Mucosa of rectum (tissue), 2 donors: ENCODE measurements at regions not wholly inside any gene's neighbourhood (a gene's known extent, or its start where the extent isn't known, plus 50 kb on each side); places are given as distances from the start of the nearest gene placed in this dataset.

Source experiments
- H3K27ac ChIP-seq, 2 donors: one replicate each; pipeline ENCODE4 v1.7.0; 2013; ENCODE audit warnings: inconsistent platforms in 2 of 2, low read depth in 2 of 2, low read length in 2 of 2
- H3K27me3 ChIP-seq, 2 donors: one replicate each; pipeline ENCODE4 v1.7.0; 2013; ENCODE audit warnings: low read length in 2 of 2; ENCODE audit not compliant: control insufficient read depth in 2 of 2, insufficient read depth in 2 of 2
- H3K36me3 ChIP-seq, 2 donors: one replicate each; pipeline ENCODE4 v1.7.0; 2013; ENCODE audit warnings: low read length in 2 of 2; ENCODE audit not compliant: control insufficient read depth in 2 of 2, insufficient read depth in 2 of 2
- H3K4me1 ChIP-seq, 2 donors: one replicate each; pipeline ENCODE4 v1.7.0; 2013; ENCODE audit warnings: low read length in 2 of 2, mild to moderate bottlenecking in 1 of 2; ENCODE audit not compliant: control insufficient read depth in 2 of 2, insufficient read depth in 2 of 2
- H3K4me3 ChIP-seq, 2 donors: one replicate each; pipeline ENCODE4 v1.7.0; 2013; ENCODE audit warnings: low read length in 2 of 2
- H3K9ac ChIP-seq, 2 donors: one replicate each; pipeline ENCODE4 v1.7.0; 2013; ENCODE audit warnings: low read length in 2 of 2, low read depth in 1 of 2, mild to moderate bottlenecking in 1 of 2
- H3K9me3 ChIP-seq, 2 donors: one replicate each; pipeline ENCODE4 v1.7.0; 2013; ENCODE audit warnings: low read length in 2 of 2; ENCODE audit not compliant: control insufficient read depth in 2 of 2
- donor health status: healthy.
- donor health status: Normal muscosa, but diverticular disease.

DNA sequence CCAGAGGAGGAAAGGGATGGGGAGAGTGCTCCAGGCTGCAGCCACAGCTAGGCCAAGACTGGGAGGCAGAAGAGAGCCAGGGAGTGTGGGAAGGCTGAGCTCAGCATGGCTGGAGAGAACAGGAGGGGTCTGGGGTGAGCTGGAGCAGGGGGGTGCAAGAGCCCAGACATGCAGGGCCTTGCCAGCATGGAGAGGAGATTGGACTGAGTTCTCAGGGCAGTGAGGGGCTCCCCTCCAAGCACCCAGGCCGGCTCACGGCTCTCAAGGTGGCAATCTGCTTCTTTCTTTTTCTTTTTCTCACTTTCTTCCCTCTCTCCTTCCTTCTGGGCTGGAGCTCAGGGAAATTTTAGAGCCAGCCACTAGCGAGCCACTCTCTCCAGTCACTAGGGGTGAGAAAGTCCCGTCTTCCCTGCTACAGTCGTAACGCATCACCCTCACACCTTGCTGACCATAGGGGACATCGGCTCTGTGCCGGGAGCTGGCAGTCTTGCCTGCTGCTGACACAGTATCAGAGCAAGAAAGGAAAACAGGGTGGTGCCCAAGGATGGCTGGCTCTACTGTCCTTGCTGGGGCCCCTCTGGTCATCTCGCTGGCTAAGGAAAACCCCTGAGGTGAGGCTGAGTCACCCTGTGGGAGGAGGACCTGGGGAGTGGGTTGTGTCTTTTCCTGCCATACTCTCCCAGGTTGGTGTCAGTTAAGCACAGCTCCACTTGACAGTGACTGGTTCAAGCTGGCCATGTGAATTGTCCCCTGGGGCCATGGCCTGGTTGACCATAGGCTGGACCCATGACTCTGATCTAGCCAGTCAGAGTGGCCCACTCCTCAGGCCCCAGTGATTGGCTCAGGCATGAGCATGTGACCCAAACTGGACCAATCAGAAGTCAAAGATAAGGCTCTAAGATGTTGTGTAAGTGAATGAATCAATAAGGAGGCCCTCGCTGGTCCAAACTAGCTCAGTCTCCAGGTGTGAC is 135.1 kb upstream of the PMEPA1 start:
- Histone ChIP-seq H3K9ac (no peak overlapping the region), H3K27ac (no peak overlapping the region), H3K9me3 (no peaks in the 10 kb centered on the region), H3K4me1 (no peaks in the 10 kb centered on the region), H3K4me3 (no peak overlapping the region), H3K27me3 (peaks cover 0 to 2% of the 10 kb centered on the region in 2 donors), H3K36me3 (no peaks in the 10 kb centered on the region)

DNA sequence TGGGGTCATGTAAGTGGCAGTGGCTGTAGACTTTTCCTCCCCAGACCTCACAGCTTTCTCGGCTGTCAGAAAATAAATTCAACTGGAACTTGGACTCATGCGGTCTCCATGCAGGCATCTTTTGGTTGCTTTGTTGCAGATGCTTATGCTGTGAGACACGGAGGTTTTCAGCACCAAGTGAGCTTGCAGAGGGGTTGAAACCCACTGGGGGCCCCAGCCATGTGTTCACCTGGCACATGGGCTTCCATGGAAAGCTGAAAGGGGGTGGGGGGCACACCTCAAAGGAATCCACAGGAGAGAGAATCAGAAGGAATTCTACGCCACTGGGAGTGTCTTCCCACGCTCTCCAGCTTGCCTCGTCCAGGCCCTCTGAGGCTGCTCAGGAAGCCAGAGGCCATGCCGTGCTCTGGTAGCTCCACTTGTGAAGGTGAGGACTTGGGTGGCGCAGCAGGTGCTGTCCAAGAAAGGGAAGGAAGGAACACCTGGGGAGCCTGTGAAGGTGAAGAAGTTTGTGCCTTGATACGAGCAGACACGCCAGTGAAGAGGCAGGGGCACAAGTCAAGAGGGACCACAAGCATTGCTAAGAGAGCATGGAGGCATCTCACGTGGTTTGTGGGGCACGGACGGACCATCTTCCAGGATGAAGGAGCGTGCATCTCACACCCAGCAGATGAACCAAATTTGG is 134.3 kb upstream of the PMEPA1 start:
- no peak overlapping the region for H3K27ac ChIP-seq
- no peak overlapping the region for H3K4me3 ChIP-seq
- no peaks in the 10 kb centered on the region for H3K4me1 ChIP-seq
- no peak overlapping the region for H3K9ac ChIP-seq
- no peaks in the 10 kb centered on the region for H3K36me3 ChIP-seq
- H3K9me3 ChIP-seq: no peaks in the 10 kb centered on the region
- H3K27me3 ChIP-seq: no peaks in the 10 kb centered on the region

DNA sequence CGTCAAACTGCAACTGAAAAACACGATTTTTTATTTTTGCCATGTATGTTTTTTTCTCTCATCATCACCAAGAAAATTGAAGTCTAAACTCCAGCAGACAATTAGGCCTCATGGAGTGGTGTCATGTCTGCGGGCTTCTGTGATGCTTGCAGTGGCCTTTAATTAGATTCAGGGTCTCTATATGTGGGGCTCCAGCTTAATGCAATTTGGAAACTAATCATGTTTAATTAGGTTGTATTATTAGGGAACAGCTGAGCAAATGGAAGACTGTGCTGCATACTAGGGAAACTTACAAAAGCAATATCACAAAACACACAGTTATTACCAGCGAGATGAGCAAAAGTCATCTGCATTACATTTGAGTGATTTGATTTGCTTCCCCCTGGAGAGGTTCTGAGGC is 132.9 kb upstream of the PMEPA1 start:
- H3K4me3 ChIP-seq: no peak overlapping the region
- H3K36me3 ChIP-seq: no peaks in the 10 kb centered on the region
- H3K4me1 ChIP-seq: no peaks in the 10 kb centered on the region
- H3K27me3 ChIP-seq: no peaks in the 10 kb centered on the region
- no peak overlapping the region for H3K9ac ChIP-seq
- no peaks in the 10 kb centered on the region for H3K9me3 ChIP-seq
- no peak overlapping the region for H3K27ac ChIP-seq

DNA sequence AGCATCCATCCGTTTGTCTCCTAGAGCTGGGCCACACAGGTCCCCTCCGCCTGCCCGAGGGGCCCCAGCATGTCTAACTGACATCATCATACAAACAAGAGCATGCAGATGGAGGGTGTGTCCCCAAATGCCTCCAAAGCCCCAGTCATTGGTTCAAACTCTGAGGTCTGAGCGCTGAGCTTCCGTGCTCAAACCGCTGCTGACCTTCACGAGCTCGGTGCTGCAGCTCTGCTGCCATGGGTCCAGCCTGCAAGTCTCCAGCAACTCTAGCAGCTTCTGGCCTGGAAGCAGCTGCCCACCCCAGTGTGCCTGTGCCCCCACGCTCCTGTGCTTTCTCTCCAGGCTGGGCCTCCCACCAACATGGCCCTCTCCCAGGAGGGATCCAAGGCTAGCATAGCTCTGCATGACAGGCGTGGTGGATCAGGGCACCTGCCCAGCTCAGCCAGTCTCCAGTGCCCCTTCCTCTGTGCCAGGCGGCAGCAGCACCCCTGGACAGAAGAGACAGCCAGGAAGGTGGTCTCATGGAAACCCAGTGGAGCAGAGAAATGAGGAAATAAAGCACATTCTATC is 131.6 kb upstream of the PMEPA1 start:
- Histone ChIP-seq H3K4me1 (no peaks in the 10 kb centered on the region), H3K27ac (no peak overlapping the region), H3K4me3 (no peak overlapping the region), H3K27me3 (no peaks in the 10 kb centered on the region), H3K36me3 (no peaks in the 10 kb centered on the region), H3K9ac (no peak overlapping the region), H3K9me3 (no peaks in the 10 kb centered on the region)

DNA sequence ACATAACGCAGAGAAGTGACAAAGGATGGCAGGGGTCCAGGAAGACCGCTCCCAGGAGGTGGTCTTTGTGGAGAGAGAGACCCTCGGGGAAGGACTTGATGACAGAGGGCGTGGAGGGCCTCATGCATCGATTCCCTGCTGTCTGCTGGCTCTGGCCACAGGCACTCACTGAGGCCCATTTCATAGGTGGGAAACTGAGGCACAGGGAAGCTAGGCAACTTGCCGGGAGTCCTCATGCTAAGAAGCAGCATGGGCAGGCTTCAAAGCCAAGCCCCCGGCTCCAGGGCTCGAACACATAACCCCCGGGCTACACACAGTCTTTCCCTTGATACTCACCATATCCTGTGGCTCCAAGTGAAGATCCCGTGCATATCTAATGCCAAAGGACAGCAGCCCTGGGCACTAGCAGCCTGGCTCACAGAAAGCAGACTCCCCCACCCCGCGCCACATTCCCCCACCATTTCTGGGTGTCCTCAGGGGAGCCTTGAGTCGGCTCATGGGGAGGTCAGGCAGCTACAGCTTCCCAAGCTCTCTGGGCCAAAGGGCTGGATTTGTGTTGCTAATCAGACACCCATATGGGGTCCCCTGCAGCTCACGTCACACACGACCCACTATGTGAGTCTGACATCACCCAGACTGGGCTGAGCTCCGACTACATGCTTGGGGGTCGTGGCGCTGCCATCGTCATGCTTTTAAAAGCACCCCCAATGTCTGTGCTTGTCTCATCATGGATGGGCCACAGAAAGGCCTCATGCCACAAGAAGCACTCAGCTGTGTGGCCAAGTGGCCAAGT is 130.9 kb upstream of the PMEPA1 start:
- Histone ChIP-seq H3K4me1 (no peaks in the 10 kb centered on the region), H3K9ac (no peak overlapping the region), H3K4me3 (no peak overlapping the region), H3K27me3 (no peaks in the 10 kb centered on the region), H3K27ac (no peak overlapping the region), H3K9me3 (no peaks in the 10 kb centered on the region), H3K36me3 (no peaks in the 10 kb centered on the region)

DNA sequence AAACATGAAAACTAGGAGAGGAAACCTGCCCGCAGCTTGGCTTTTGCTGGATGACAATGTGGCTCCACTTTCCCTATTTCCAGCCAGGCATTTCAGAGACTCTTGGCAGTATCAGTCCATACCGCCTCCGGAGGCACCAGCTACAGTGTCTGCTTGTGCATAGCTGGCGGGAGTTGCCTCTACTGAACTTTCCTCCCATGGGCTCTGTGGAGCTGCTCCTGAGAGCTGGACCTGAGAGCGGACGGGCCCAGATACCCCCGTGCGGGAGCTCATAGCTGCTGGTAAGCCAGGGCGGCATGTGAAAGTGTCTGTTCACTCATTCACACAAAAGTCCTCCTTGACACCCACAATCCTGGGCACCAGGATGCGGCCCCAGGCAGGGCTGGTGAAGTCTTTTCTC is 130.3 kb upstream of the PMEPA1 start:
- H3K27ac ChIP-seq: no peak overlapping the region
- H3K4me1 ChIP-seq: no peaks in the 10 kb centered on the region
- no peaks in the 10 kb centered on the region for H3K27me3 ChIP-seq
- no peak overlapping the region for H3K4me3 ChIP-seq
- H3K9me3 ChIP-seq: no peaks in the 10 kb centered on the region
- H3K9ac ChIP-seq: no peak overlapping the region
- H3K36me3 ChIP-seq: no peaks in the 10 kb centered on the region

DNA sequence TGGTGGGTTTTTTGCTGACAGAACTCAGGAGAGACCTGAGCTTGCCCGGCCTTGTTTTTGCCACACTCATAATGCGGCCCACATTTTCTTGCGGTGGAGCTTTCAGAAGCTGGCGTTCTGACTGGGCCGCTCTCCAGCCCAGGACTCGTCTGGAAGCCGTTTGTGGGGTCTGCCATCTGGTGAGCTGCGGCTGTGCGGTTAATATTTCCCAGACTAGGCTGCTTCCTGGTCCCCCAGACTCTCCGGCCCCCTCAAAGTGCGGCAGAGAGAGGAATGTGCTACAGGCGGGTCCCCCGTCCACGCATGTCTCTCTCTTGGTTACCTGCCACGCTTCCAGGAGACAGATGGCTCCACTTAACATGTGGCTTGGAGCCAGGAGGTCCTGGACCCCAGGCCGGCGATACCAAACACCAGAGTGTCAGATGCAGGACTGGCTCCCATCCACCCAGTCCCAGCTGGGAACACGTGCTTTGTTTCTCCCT is 128.9 kb upstream of the PMEPA1 start:
- Histone ChIP-seq H3K4me3 (no peak overlapping the region), H3K9me3 (no peaks in the 10 kb centered on the region), H3K9ac (no peak overlapping the region), H3K27ac (no peak overlapping the region), H3K36me3 (no peaks in the 10 kb centered on the region), H3K4me1 (no peaks in the 10 kb centered on the region), H3K27me3 (no peaks in the 10 kb centered on the region)

DNA sequence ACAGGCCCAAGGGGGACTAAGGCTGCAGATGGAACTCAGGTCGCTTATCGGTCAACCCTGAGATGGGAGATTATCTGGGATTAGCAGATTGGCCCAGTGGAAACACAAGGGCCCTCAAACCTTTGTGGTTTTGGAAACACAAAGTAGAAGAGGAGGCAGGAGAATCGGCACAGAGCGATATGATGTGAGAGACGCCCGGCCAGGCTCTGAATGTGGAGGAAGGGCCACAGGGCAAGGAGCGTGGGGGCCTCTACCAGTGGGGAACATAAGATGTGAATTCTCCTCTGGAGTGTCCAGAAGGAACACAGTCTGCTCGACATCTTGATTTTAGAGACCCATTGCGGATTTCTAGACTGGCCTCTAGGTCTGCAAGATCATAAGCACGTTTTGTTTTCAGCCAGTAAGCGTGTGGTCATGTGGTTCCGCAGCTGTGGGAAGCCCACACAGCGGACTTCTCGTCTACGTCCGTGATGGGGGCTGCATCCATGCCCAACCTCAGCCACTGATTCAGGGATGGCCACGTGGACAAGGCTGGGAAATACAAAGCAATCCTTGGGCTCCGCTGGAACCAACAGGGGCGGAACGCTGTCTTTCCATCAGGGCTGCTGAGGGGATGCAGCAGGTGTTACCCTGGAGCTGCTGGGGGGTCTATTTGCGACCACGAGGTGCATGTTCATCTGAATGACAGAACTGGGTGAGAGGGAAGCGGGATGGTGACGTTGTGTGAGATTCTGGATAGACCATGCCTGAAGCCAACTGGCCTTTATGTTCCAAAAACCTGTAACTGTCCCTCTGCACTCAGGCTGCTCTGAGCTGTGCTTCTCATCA is 127.6 kb upstream of the PMEPA1 start:
- H3K27ac ChIP-seq: no peak overlapping the region
- H3K27me3 ChIP-seq: no peaks in the 10 kb centered on the region
- H3K9me3 ChIP-seq: no peaks in the 10 kb centered on the region
- no peaks in the 10 kb centered on the region for H3K4me1 ChIP-seq
- no peak overlapping the region for H3K4me3 ChIP-seq
- H3K36me3 ChIP-seq: no peaks in the 10 kb centered on the region
- no peak overlapping the region for H3K9ac ChIP-seq
